BE2C (cell line): ENCODE measurements at regions not wholly inside any gene's neighbourhood (a gene's known extent, or its start where the extent isn't known, plus 50 kb on each side); places are given as distances from the start of the nearest gene placed in this dataset.

Experiments used
- DNase-seq: peaks from one replicate; pipeline ENCODE4 v3.0.0-alpha.2; 2020
- H3K27me3 ChIP-seq: fragments of 250-450 bp; sonication (Bioruptor Pico); 2 replicates; pipeline ENCODE4 v1.5.1; 2020; ENCODE audit warnings: mild to moderate bottlenecking
- H3K36me3 ChIP-seq: fragments of 250-450 bp; sonication (Bioruptor Pico); 2 replicates; pipeline ENCODE4 v1.5.1; 2020; ENCODE audit warnings: mild to moderate bottlenecking
- H3K4me1 ChIP-seq: fragments of 250-450 bp; sonication (Bioruptor Pico); 2 replicates; pipeline ENCODE4 v1.5.1; 2020
- H3K4me3 ChIP-seq: 2 replicates; pipeline ENCODE4 v1.5.1; 2011; ENCODE audit warnings: low read depth, low read length
- H3K9me3 ChIP-seq: fragments of 250-450 bp; sonication (Bioruptor Pico); 2 replicates; pipeline ENCODE4 v1.5.1; 2020
- TF ChIP-seq, protein P1 (sequence below): IDR thresholded peaks from 2 replicates; pipeline ENCODE4 v1.5.1; 2012; ENCODE audit warnings: mild to moderate bottlenecking, low read depth, low read length

DNA sequence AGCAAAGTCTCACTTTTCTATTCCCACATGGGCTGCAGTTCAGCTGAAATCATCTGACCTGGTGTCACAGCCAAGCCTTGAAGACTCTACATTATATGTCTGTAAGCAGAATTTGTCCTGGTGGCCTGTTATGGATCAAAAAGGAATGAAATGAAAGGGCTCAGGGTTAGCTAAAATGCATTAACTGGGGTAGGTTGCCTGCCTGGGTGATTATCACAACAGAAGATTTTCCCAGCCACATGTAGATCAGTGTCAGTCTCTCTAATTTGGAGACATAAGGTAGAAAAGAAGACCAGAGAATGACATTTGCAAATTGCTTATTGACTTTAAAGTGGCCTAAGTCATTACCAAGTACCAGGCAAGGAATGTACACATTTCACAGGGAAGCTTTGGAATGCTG, 289.0 kb downstream of the CAAP1 start:
- Histone ChIP-seq H3K36me3 (no peaks in the 10 kb centered on the region), H3K27me3 (no peaks in the 10 kb centered on the region), H3K4me1 (peaks cover 9% of the 10 kb centered on the region), H3K9me3 (no peaks in the 10 kb centered on the region; the same call in 1 of the 2 replicates), H3K4me3 (no peak overlapping the region)
- DNase-seq = no peak
- TF ChIP-seq, protein P1, sequence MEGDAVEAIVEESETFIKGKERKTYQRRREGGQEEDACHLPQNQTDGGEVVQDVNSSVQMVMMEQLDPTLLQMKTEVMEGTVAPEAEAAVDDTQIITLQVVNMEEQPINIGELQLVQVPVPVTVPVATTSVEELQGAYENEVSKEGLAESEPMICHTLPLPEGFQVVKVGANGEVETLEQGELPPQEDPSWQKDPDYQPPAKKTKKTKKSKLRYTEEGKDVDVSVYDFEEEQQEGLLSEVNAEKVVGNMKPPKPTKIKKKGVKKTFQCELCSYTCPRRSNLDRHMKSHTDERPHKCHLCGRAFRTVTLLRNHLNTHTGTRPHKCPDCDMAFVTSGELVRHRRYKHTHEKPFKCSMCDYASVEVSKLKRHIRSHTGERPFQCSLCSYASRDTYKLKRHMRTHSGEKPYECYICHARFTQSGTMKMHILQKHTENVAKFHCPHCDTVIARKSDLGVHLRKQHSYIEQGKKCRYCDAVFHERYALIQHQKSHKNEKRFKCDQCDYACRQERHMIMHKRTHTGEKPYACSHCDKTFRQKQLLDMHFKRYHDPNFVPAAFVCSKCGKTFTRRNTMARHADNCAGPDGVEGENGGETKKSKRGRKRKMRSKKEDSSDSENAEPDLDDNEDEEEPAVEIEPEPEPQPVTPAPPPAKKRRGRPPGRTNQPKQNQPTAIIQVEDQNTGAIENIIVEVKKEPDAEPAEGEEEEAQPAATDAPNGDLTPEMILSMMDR = no peak

DNA sequence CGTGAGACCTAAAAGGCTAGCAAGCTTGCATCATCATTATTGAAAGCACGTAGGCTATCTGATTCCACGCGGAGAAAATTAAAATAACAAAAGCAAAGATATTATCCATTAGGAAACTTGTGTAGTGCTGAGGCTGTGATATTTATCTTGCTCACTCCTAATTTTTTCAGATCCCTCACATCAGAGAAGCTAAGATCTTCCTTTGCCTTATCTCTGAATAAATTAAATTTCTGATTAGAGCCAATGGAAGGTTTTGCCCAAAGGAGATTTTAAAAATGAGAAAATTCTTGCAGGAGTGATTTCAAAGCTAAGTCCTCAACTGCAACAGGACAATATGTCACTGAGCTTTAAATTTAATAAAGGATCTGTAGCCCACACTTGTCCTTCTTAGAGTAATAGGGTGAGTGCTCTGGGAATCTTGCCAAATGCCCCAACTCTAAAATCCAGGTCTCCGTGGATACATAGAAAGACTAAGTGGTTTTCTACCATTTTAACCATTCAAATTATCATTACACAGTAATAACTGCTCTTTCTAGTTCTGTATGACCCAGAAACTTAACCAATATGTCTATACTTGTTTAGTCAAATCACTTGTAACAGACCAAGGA, 295.0 kb downstream of the CAAP1 start:
- no peaks in the 10 kb centered on the region for H3K36me3 ChIP-seq
- no peaks in the 10 kb centered on the region for H3K27me3 ChIP-seq
- peak; percentile 68 for DNase-seq
- H3K9me3 ChIP-seq = no peaks in the 10 kb centered on the region
- no peak overlapping the region for H3K4me3 ChIP-seq
- H3K4me1 ChIP-seq = peaks cover 17% of the 10 kb centered on the region
- TF ChIP-seq, protein P1 = no peak

DNA sequence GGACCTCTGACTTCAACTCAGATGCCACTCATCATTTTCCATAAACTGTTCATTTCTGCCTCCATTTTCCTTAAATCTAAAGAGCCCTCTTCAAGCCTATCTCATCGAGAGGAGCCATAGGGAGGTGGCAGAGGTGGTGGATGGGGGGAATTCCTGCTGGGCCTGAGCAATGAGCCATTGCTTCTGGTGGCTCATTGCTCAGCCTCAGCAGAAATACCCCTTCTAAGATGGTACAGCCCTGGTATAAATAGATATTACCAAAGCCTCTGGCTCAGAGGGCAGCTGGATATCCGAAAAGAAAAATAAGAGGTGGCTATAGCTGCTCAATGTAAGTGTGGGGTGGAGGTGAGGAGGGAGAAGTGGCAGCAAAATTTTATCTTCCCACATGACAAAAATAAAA, 313.5 kb downstream of the CAAP1 start:
- TF ChIP-seq, protein P1 = no peak
- Histone ChIP-seq H3K4me1 (peaks cover 3% of the 10 kb centered on the region; the same call in 1 of the 2 replicates), H3K4me3 (no peak overlapping the region), H3K36me3 (no peaks in the 10 kb centered on the region), H3K27me3 (no peaks in the 10 kb centered on the region), H3K9me3 (no peaks in the 10 kb centered on the region)
- no peak for DNase-seq

DNA sequence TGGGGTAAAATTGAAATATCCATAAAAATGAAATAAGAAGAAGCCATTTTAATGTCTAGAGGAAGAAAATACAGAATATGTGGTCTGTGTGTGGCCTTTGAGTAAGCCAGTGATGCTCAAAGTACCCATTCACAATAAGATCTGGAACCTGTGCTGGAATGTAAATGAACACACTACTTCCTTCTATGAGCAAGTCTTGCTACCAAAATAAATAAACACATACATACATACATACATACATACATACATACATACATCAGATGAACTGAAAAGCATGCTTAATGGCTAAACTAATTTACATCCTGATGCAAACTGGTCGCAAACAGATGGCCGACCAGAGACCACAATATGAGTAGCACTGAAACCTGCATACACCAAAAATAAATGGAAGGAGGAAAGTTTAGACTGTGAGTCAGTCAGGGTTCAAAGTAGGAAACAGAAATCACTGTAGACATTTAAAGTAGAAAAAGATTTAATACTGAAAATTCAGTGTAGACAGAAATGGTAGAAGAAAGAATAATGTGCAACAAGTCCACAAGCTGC, 317.6 kb downstream of the CAAP1 start:
- H3K4me3 ChIP-seq = no peak overlapping the region
- TF ChIP-seq, protein P1 = no peak
- DNase-seq = no peak
- peaks cover 6% of the 10 kb centered on the region; the same call in 1 of the 2 replicates for H3K4me1 ChIP-seq
- H3K36me3 ChIP-seq = no peaks in the 10 kb centered on the region
- no peaks in the 10 kb centered on the region for H3K9me3 ChIP-seq
- H3K27me3 ChIP-seq = no peaks in the 10 kb centered on the region

DNA sequence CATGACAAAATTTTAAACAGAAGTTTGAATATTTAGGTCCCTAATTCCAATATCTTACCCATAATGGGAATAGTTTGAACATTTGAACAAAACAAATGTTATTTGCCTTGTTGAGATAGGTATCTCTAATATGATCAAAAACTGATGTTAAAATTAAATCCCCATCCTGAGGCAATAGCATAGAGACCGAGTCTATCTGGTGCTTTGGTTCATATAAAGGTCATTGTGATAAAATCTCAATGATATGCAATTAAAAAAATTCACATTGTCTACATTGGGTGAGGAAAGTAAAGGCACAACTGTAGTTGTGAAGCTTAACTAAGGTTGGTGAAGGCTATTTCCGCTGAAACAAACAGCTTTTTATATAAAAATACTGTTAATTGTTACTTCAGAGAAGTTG, 318.3 kb downstream of the CAAP1 start:
- DNase-seq = no peak
- H3K36me3 ChIP-seq = no peaks in the 10 kb centered on the region
- H3K4me1 ChIP-seq = peaks cover 6% of the 10 kb centered on the region; the same call in 1 of the 2 replicates
- no peaks in the 10 kb centered on the region for H3K9me3 ChIP-seq
- H3K27me3 ChIP-seq = no peaks in the 10 kb centered on the region
- TF ChIP-seq, protein P1 = no peak
- no peak overlapping the region for H3K4me3 ChIP-seq

DNA sequence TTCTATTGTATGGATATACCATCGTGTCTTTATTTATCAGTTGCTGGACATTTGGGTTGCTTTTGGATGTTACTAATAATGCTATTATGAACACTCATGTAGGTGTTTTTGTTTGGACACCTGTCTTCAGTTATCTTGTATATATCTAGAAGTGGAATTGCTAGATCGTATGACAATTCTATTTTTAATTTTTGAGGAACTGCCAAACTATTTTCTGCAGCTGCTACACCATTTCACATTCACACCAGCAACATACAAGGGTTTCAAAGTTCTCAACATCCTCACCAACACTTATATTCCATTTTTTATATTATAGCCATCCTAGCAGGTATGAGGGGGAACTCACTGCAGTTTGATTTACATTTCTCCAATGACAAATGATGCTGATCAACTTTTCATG, 324.6 kb downstream of the CAAP1 start:
- H3K4me3 ChIP-seq = no peak overlapping the region
- DNase-seq = no peak
- TF ChIP-seq, protein P1 = no peak

More for the DNA sequence above, 324.6 kb downstream of the CAAP1 start:
- Histone ChIP-seq H3K27me3 (no peaks in the 10 kb centered on the region), H3K9me3 (no peaks in the 10 kb centered on the region), H3K36me3 (no peaks in the 10 kb centered on the region), H3K4me1 (no peaks in the 10 kb centered on the region)
